ENCODE measurements at regions not wholly inside any gene's neighbourhood (a gene's known extent, or its start where the extent isn't known, plus 50 kb on each side); places are given as distances from the start of the nearest gene placed in this dataset.
A peak's percentile ranks its signal among the peaks of the same experiment; 100 is the strongest.

- DNase-seq (ENCODE audit: extremely low spot score in 2 of 2) = peak in 1 of 2 donors; percentile 61
- Histone ChIP-seq H3K27ac (no peak overlapping the region), H3K36me3 (no peaks in the 10 kb centered on the region), H3K4me3 (no peak overlapping the region), H3K4me1 (no peaks in the 10 kb centered on the region), H3K27me3 (no peaks in the 10 kb centered on the region), H3K9me3 (no peaks in the 10 kb centered on the region)
- no peak for TF ChIP-seq POLR2AphosphoS5 (IDR thresholded peaks at IDR 0.05; ENCODE audit: insufficient read depth in 1 of 2, low read depth in 1 of 2)
- no peak for TF ChIP-seq POLR2A (IDR thresholded peaks at IDR 0.05)
- TF ChIP-seq CTCF (IDR thresholded peaks at IDR 0.05) = no peak
- intact Hi-C loops (cut with DNase I) = no loop called here
Observed at GRCh38 chr2:611519-611918, 65.7 kb downstream of the TMEM18 start.

- intact Hi-C loops (cut with DNase I) = no loop called here
- TF ChIP-seq POLR2AphosphoS5 (IDR thresholded peaks at IDR 0.05; ENCODE audit: insufficient read depth in 1 of 2, low read depth in 1 of 2) (no peak), POLR2A (IDR thresholded peaks at IDR 0.05) (no peak), CTCF (IDR thresholded peaks at IDR 0.05) (no peak)
- H3K9me3 ChIP-seq = no peaks in the 10 kb centered on the region
- H3K4me1 ChIP-seq = no peaks in the 10 kb centered on the region
- H3K27me3 ChIP-seq = no peaks in the 10 kb centered on the region
- H3K36me3 ChIP-seq = no peaks in the 10 kb centered on the region
- H3K4me3 ChIP-seq = no peak overlapping the region
- H3K27ac ChIP-seq = no peak overlapping the region
- DNase-seq (ENCODE audit: extremely low spot score in 2 of 2) = no peak
Observed at GRCh38 chr2:610491-610890, 66.7 kb downstream of the TMEM18 start.

- intact Hi-C loops (cut with DNase I) = no loop called here
- DNase-seq (ENCODE audit: extremely low spot score in 2 of 2) = peak in 1 of 2 donors; percentile 67
- Histone ChIP-seq H3K4me1 (no peaks in the 10 kb centered on the region), H3K36me3 (no peaks in the 10 kb centered on the region), H3K27me3 (no peaks in the 10 kb centered on the region), H3K4me3 (no peak overlapping the region), H3K27ac (no peak overlapping the region), H3K9me3 (no peaks in the 10 kb centered on the region)
- no peak for TF ChIP-seq POLR2A (IDR thresholded peaks at IDR 0.05)
- TF ChIP-seq CTCF (IDR thresholded peaks at IDR 0.05) = no peak
- no peak for TF ChIP-seq POLR2AphosphoS5 (IDR thresholded peaks at IDR 0.05; ENCODE audit: insufficient read depth in 1 of 2, low read depth in 1 of 2)
Observed at GRCh38 chr2:609881-610280, 67.3 kb downstream of the TMEM18 start.

- no peaks in the 10 kb centered on the region for H3K27me3 ChIP-seq
- H3K27ac ChIP-seq = no peak overlapping the region
- H3K4me3 ChIP-seq = no peak overlapping the region
- no peaks in the 10 kb centered on the region for H3K4me1 ChIP-seq
- peak in 1 of 2 donors; percentile 61 for DNase-seq (ENCODE audit: extremely low spot score in 2 of 2)
- TF ChIP-seq CTCF (IDR thresholded peaks at IDR 0.05) (no peak), POLR2A (IDR thresholded peaks at IDR 0.05) (no peak), POLR2AphosphoS5 (IDR thresholded peaks at IDR 0.05; ENCODE audit: insufficient read depth in 1 of 2, low read depth in 1 of 2) (no peak)
- no peaks in the 10 kb centered on the region for H3K9me3 ChIP-seq
- intact Hi-C loops (cut with DNase I) = no loop called here
- no peaks in the 10 kb centered on the region for H3K36me3 ChIP-seq
Observed at GRCh38 chr2:609449-609848, 67.8 kb downstream of the TMEM18 start.

- peak in 1 of 2 donors; percentile 31 for DNase-seq (ENCODE audit: extremely low spot score in 2 of 2)
- Histone ChIP-seq H3K9me3 (no peaks in the 10 kb centered on the region), H3K4me3 (no peak overlapping the region), H3K4me1 (no peaks in the 10 kb centered on the region), H3K27ac (no peak overlapping the region), H3K27me3 (no peaks in the 10 kb centered on the region), H3K36me3 (no peaks in the 10 kb centered on the region)
- intact Hi-C loops (cut with DNase I) = no loop called here
- no peak for TF ChIP-seq CTCF (IDR thresholded peaks at IDR 0.05)
- TF ChIP-seq POLR2A (IDR thresholded peaks at IDR 0.05) = no peak
- no peak for TF ChIP-seq POLR2AphosphoS5 (IDR thresholded peaks at IDR 0.05; ENCODE audit: insufficient read depth in 1 of 2, low read depth in 1 of 2)
Observed at GRCh38 chr2:608711-609110, 68.5 kb downstream of the TMEM18 start.

Data from vagina (tissue), 2 donors.